LoVo (cell line): ENCODE measurements at regions not wholly inside any gene's neighbourhood (a gene's known extent, or its start where the extent isn't known, plus 50 kb on each side); places are given as distances from the start of the nearest gene placed in this dataset.

Source experiments
- DNase-seq: peaks from one replicate; pipeline ENCODE4 v3.0.0-alpha.2; 2016; ENCODE audit warnings: low spot score

GRCh38 chr2:21395366-21395765, 271.6 kb downstream of the TDRD15 start:
- DNase-seq: no peak

- DNase-seq: no peak
These were observed 272.5 kb downstream of the TDRD15 start for GRCh38 chr2:21396252-21396651.

DNA sequence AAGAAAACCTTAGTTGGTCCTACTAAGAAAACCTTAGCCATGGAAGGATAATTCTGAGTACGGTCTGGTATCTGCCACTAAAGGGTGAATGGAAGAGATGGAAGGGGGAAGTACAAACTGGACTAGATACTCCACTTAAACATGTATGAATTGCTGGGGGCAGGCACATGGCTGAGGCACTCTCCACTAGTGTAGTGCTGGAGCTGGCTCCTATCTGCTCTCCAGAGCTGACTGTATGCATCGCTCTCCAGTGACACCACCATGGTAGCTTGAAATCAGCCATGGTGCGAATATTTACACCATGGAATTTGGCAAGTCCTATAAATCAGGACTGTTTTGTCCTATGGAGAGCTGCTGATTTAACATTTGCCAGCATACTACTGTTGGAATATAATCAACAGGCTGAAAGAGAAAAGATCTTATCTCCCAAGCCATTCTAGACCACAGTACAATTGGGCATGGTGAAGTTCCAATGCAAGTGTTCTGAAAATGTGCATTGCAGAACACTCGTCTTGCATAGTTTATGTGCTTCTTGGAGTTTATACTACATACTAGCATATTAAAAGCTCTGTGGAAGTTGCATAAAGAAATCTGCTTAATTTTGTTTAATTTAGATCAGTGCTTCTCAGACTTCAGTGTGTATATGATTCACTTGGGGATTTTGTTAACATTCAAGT, 277.4 kb downstream of the TDRD15 start:
- DNase-seq: no peak

- no peak for DNase-seq
These were observed 280.4 kb downstream of the TDRD15 start for GRCh38 chr2:21404137-21404536.

GRCh38 chr2:21404827-21405625, 281.3 kb downstream of the TDRD15 start:
- DNase-seq: no peak

DNA sequence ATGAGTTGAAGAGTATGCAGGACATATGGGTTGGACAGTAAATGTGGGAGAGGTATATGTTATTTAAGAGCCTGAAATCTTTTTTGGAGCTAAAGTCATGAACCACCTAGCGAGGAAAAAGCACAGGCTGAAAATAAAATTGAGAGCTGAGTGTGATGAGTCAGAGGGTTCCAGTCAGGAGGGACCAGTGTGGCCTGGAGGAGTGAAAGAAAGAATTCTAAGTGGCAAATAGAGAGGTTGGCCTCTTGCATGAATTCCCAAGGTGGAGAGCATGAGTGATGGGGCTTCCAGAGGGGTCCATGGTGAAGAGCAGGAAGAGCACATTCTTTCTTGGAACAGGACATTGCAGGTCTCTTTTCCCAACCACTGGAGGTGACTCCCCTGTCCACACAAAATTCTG, 282.6 kb downstream of the TDRD15 start:
- no peak for DNase-seq

GRCh38 chr2:21406911-21407310, 283.1 kb downstream of the TDRD15 start:
- DNase-seq: no peak

DNA sequence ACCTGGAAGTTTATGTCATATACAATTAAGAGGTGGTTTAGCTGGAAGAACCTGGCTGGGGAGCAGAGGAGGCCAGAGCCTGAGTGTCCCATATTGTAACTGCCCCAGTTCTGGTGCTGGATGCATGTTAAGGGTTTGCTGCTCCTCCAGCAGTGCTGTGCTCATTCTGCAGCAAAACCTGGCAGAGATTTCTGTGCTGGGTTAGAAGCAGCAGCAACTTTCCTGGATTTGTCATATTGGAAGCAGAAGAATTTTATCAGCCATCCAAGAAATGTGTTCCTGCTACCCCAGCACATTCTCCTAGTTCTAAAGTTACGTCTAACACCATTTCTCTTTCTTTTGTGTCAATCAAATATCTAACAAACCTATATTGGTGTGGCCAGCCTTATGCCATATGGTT, 284.1 kb downstream of the TDRD15 start:
- DNase-seq: no peak

DNA sequence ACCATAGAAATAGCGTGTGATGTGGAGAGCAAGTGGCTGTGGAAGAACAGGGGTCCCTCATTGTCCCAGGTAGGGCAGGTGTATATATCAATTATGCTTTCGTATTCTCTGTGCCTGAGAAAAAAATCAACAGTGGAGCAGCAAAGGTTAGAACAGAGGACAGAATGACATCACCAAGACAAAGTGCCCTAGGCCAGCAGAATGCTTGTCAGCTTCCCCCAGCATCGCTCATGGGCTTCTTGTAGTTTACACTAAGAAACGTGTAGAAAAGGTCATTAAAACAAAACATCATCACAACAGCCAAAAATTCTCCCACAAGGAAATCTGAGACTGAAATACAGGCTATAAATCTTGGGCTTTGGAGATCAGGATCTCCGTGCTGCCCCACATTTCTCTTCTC, 288.0 kb downstream of the TDRD15 start:
- no peak for DNase-seq

DNA sequence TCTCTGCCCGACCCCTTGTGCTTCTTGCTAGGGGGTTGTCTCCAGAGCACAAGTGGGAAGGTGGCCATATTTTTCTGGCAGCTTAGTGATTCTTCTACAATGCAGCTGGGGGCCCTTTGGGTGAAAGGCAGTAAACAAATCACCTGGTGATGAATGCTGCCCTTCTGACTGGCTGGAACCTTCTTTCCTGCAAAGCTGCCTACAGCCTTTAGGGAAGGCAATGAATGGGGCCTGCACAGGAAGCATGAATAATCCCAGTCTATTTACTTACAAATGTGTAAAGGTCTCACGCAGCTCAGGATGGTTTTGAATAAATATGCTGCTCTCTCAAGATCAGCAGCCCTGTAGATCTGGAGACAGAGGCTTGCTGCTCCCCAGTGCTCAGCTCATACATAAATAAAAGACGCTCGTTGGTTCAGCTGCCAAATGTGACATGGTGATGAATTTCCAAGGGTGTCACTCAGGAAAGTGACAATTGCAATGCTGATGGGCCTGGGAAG, 289.2 kb downstream of the TDRD15 start:
- DNase-seq: no peak

GRCh38 chr2:21415234-21415633, 291.5 kb downstream of the TDRD15 start:
- no peak for DNase-seq

DNA sequence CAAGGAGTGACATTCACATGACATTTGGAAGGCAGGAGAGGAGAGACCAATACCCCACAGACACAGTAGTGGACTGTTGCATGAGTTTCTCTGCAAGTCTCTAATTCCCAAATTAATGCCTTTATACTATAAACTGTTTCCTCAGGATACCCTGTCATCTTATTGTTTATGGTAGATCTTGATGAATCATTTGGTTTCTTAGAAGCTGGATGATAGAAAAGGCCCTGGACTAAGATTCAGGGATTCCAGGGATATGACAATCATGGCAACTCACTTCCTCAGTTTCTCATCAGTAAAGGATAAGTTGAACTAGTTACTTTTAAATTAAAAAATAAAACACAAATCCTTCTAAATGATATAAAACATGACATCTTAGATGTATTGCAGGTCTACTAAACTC, 292.5 kb downstream of the TDRD15 start:
- DNase-seq: no peak

GRCh38 chr2:21418456-21418855, 294.7 kb downstream of the TDRD15 start:
- DNase-seq: no peak

DNA sequence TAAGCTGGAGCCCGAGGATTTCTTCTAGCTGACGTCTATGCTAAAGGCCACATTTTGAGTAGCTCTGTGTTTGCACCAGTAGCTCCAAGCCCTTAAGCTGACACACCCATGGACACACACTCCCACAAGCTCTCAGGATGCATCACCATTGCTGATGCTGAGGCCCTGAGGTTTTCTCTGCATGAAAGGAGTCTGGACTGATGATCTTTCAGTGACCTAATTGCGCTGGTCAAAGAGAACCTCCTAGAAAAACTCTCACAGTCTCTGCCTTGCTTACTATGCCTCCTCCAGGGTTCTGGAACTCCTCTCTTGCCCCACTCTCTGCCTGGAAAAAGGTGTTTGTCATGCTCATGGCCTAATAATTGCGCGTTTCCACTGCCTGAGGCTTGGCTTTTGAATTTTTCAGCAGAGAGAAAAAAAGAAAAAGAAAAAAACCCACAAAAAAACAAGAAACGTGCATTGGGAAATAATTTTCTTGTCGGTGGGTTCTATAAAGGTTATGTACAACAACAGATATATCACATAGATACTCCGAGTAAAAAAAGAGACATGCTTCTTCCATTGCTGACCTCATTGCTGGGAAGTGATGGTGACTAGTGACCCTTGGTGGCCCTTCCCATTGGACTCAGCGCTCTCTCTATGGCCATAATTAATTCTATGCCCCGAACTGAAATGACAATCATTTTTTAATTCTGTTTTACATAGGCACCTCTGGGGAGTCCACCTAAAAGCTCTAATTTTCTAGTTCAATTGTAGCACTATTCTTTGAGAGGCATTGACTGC, 297.0 kb downstream of the TDRD15 start:
- no peak for DNase-seq

DNA sequence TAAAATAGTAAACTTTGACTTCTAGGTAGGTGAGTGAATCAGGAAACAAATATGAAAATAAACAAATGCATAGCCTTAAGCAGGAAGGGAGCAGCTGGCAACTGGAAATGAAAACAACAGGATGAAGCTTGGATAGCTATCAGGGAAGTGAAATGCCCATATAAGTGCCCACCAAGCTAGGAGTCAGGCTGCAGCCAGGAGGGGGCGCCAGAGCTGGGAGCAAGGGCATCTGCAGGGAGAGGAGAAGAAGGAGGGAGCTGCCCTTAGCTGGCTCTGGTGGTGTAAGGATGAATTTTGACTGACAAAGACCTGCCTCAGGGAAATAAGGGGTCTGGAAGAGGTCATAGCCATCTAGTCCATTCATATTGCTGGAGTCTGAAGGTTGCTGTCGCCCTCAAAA, 298.3 kb downstream of the TDRD15 start:
- DNase-seq: no peak

DNA sequence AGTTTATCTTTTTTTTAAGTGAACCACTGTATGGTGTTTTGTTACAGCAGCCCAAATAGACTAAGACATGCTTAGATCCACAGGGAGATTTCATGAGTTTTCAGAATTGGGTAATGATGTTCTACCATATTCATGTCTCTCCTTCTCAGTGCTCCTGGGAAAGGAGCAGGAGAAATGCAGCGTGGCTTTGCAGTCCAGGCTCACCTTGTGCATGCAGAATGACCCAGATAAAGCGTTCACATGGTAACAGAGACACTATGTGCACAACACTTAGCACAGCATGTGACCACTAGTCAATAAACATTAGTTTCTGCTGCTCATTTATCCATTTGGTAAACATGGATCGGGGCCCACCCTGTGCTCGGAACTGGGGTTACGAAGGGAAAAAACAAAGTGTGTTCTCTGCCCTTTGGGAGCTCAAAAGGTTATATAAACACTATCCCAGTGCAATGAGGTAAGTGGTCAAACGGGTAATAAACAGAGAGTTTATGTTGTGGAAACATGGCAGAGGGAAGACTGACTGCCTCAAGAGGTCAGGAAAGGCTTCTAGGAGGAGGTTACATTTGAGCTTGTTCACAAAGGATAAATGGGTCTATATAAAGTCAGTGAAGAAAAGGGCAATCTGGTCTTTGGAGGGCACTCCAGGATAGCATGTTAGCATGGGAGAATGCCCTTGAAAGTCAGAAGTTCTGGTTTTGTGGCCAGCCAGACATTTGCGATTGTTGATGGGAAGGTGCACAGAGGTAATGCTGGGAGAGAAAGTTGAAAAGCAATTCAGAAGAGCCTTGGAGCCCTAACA, 299.2 kb downstream of the TDRD15 start:
- no peak for DNase-seq

DNA sequence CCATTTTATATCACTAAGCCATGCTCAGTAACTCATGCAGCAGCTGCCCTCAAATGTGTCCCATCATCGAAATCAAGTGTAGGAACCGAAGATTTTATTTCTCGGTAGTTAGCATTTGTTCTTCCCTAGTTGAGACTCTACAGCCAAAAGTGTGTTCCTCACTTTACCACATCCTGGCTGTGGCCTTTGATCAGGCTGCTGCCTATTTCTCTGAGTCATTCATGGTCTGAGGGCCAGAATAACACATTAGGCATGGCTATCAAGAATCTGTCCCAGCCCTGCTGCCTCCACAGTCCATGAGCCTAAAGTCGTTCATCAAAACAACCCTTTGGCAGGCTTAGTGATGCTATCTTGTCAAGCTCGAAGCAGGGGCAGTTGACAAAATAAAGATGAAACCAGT, 300.1 kb downstream of the TDRD15 start:
- no peak for DNase-seq

- DNase-seq: no peak
These were observed 300.6 kb downstream of the TDRD15 start for GRCh38 chr2:21424375-21424774.

DNA sequence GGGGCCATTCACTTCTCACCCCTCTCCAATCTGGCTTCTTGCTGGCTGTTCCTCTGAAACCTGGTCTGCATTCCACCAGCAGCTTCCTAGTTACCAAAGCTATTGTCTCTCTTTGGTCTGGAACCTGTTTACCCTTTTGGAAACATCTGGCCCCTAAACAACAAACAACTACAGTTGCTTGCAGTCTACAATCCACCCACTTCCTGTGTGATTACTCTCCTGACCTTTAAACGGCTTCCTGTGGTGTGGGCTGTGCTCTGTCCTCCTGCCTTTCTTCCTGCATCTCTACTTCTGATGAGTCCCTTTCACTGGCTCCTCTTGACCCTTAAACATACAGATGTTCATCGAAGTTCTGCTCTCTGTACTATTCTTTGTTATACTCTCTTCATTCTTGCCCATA, 303.8 kb downstream of the TDRD15 start:
- DNase-seq: no peak

DNA sequence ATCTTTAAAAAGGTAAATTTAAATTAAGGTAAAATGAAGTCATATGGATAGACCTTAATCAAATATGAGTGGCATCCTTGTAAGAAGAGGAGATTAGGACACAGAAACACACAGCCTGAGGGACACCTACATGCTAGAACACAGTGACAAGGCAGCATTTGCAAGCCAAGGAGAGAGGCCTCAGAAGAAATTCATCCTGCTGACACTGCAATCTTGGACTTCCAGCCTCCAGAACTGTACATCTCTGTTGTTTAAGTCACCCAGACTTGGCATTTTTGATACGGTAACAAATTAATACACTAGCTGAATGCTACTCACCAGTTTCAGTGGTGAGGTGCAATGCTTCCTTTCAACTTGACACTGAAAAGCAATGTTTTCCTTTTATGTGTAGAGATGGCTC, 305.0 kb downstream of the TDRD15 start:
- no peak for DNase-seq

DNA sequence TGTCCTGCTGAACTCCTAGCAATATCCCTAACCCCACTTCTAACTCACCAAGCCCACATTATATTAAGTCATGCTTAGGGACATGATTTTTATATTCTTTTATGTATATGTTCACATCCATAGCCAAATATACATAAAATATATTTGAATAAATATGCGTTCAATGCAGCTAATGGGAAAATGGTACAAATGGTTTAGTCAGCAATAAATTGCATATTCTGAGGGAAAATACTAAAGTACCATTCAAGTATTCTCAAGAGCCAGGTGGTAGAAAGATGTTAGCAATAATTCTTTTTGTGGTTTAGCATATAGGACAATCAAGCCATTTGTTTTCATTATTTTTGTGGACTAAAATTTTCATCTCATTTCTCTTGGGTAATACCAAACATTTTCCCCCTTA, 306.0 kb downstream of the TDRD15 start:
- DNase-seq: no peak

DNA sequence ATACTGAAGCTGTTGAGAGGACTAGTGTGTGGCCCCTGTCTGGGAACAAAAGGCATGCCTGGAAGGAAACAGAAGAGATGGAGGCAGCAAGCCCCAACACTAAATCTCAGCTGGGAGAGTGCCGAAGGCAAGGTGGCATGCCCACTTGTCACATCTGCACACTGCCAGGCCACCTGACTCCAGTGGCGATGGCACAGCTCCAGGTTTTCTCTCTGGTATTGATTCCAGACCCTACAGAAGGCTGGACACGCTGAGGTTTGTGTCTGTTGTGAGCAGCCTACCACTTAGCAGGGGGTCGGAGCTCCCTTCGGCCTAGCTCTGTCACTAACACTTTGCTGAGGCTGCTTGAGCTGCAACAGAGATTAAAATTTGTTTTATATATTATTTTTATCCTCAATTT, 307.3 kb downstream of the TDRD15 start:
- no peak for DNase-seq
